Endothelial cell of umbilical vein (primary cell): ENCODE measurements at regions not wholly inside any gene's neighbourhood (a gene's known extent, or its start where the extent isn't known, plus 50 kb on each side); places are given as distances from the start of the nearest gene placed in this dataset.

Experiments
- BruUV-seq: library from RNA; stranded (reverse); fragments of 400-500 nt; replicated peaks from 2 replicates; lab custom pipeline; 2021; lab: Mats Ljungman, UMichigan
- CTCF ChIA-PET: fragments of 300-600, 350-600 bp; sonication (Branson Sonifier 250); formaldehyde crosslinking; loops from one replicate; lab custom pipeline; 2021; ENCODE audit warnings: antibody characterized with exemption, inconsistent platforms; lab: Charles Lee
- POLR2A ChIA-PET: fragments of 300-600, 350-600 bp; sonication (Branson Sonifier 250); formaldehyde crosslinking; loops from one replicate; lab custom pipeline; 2021; ENCODE audit warnings: antibody characterized with exemption, inconsistent platforms; lab: Charles Lee
- DNase-seq: peaks from one replicate; pipeline ENCODE4 v3.0.0-alpha.2; 2011; ENCODE audit warnings: low read depth, low spot score
- FAIRE-seq: peaks from 2 replicates; lab custom pipeline; 2011; peaks lifted over from hg19 to GRCh38; lab: Jason Lieb, UNC
- H2AFZ ChIP-seq: 2 replicates; pipeline ENCODE4 v1.6.0; 2012; ENCODE audit warnings: low read depth, low read length, control low read depth, inconsistent platforms
- H3K27ac ChIP-seq: 2 replicates; pipeline ENCODE4 v1.5.1; 2011; ENCODE audit warnings: low read depth, mild to moderate bottlenecking, control low read depth, low read length, moderate library complexity; ENCODE audit not compliant: insufficient read depth
- H3K27me3 ChIP-seq, 2 experiments: 2 replicates each; pipeline versions ENCODE4 v1.6.0 to v1.6.1; 2011; ENCODE audit warnings: low read length in 2 of 2, mixed read lengths in 1 of 2; ENCODE audit not compliant: control insufficient read depth in 2 of 2, insufficient read depth in 2 of 2
- H3K36me3 ChIP-seq, 2 experiments: 2 replicates in 1 of 2; 3 replicates in 1 of 2; pipeline ENCODE4 v1.5.1; 2011; ENCODE audit warnings: low read length in 2 of 2, mild to moderate bottlenecking in 1 of 2, moderate library complexity in 1 of 2; ENCODE audit not compliant: control insufficient read depth in 2 of 2, insufficient read depth in 2 of 2; ENCODE audit errors: extremely low read depth in 1 of 2
- H3K4me1 ChIP-seq: 3 replicates; pipeline ENCODE4 v1.5.1; 2011; ENCODE audit warnings: mild to moderate bottlenecking, low read length; ENCODE audit not compliant: control insufficient read depth, insufficient read depth; ENCODE audit errors: extremely low read depth
- H3K4me2 ChIP-seq: 2 replicates; pipeline ENCODE4 v1.6.1; 2011; ENCODE audit warnings: low read length, control low read depth, mixed read lengths; ENCODE audit not compliant: insufficient read depth
- H3K4me3 ChIP-seq, 3 experiments: fragments of 200-600 bp in 1 of 3; sonication (generic), shearing (Covaris generic) in 1 of 3; replicated peaks in 1 of 3; 2 replicates each; pipeline ENCODE4 v1.5.1; 2011 to 2016; ENCODE audit warnings: control low read depth in 3 of 3, low read length in 3 of 3, mild to moderate bottlenecking in 2 of 3, inconsistent platforms in 1 of 3, low read depth in 1 of 3, moderate library complexity in 1 of 3; ENCODE audit not compliant: insufficient read depth in 1 of 3
- H3K79me2 ChIP-seq: 2 replicates; pipeline ENCODE4 v1.6.0; 2012; ENCODE audit warnings: low read length, inconsistent platforms; ENCODE audit not compliant: control insufficient read depth, insufficient read depth
- H3K9ac ChIP-seq: replicated peaks from 2 replicates; pipeline ENCODE3; 2011; ENCODE audit warnings: low read length, control low read depth; ENCODE audit not compliant: insufficient read depth; ENCODE audit errors: extremely low read depth
- H3K9me1 ChIP-seq: replicated peaks from 3 replicates; pipeline ENCODE4 v1.6.0; 2011; ENCODE audit warnings: mild to moderate bottlenecking, low read length; ENCODE audit not compliant: control insufficient read depth, insufficient read depth; ENCODE audit errors: extremely low read depth
- H3K9me3 ChIP-seq: replicated peaks from 2 replicates; pipeline ENCODE4 v1.5.1; 2012; ENCODE audit warnings: low read length, inconsistent platforms; ENCODE audit not compliant: control insufficient read depth, insufficient read depth
- H4K20me1 ChIP-seq: replicated peaks from 2 replicates; pipeline ENCODE3; 2011; ENCODE audit warnings: mild to moderate bottlenecking, low read length; ENCODE audit not compliant: control insufficient read depth, insufficient read depth; ENCODE audit errors: extremely low read depth
- EZH2 ChIP-seq: IDR thresholded peaks from 2 replicates; pipeline ENCODE4 v1.6.1; 2012; ENCODE audit warnings: borderline replicate concordance, low read depth, mild to moderate bottlenecking, moderate library complexity, low read length, inconsistent platforms; ENCODE audit not compliant: severe bottlenecking
- FOS ChIP-seq: IDR thresholded peaks from 2 replicates; pipeline ENCODE4 v1.6.1; 2011; ENCODE audit warnings: mild to moderate bottlenecking, low read length, moderate library complexity, borderline replicate concordance; ENCODE audit not compliant: insufficient read depth
- GATA2 ChIP-seq: IDR thresholded peaks from 2 replicates; pipeline ENCODE4 v1.7.0; 2011; ENCODE audit warnings: low read depth, mild to moderate bottlenecking, moderate library complexity, mixed read lengths, low read length; ENCODE audit not compliant: insufficient read length, insufficient read depth
- JUN ChIP-seq: IDR thresholded peaks from 2 replicates; pipeline ENCODE4 v1.6.1; 2011; ENCODE audit warnings: borderline replicate concordance, low read depth; ENCODE audit not compliant: insufficient read length, insufficient read depth
- MYC ChIP-seq: IDR thresholded peaks from one replicate; pipeline ENCODE4 v1.6.1; 2011; ENCODE audit warnings: mild to moderate bottlenecking, low read depth, low read length
- POLR2A ChIP-seq: IDR thresholded peaks from 2 replicates; pipeline ENCODE4 v1.6.1; 2012; ENCODE audit warnings: low read depth, mild to moderate bottlenecking, control low read depth, low read length
- POLR2AphosphoS5 ChIP-seq: IDR thresholded peaks from 2 replicates; pipeline ENCODE4 v1.6.1; 2012; ENCODE audit warnings: low read depth, mild to moderate bottlenecking, control low read depth, low read length, moderate library complexity; ENCODE audit not compliant: insufficient read depth
- dilution Hi-C: fragments of 300-500 bp; cut with MboI; formaldehyde crosslinking; loops from one replicate; pipeline ENCODE4 v1.15.0; 2019; ENCODE audit warnings: low sequenced_read_pairs; ENCODE audit not compliant: extremely low pct_ligation_motif_present
- intact Hi-C: fragments of 100-400 bp; cut with micrococcal nuclease; formaldehyde crosslinking; loops from one replicate; pipeline ENCODE4 v1.10.0; 2022
- TF ChIP-seq, protein P1 (sequence below): IDR thresholded peaks from 2 replicates; pipeline ENCODE4 v1.6.1; 2011; ENCODE audit not compliant: insufficient read depth, insufficient read length
- TF ChIP-seq, protein P2 (sequence below), 2 donors: IDR thresholded peaks; 1 replicate in 1 of 2; 2 replicates in 1 of 2; pipeline ENCODE4 v1.5.1; 2011; ENCODE audit warnings: low read length in 2 of 2, mild to moderate bottlenecking in 2 of 2, moderate library complexity in 2 of 2, control low read depth in 1 of 2, inconsistent platforms in 1 of 2, low read depth in 1 of 2; ENCODE audit not compliant: insufficient read depth in 1 of 2; ENCODE audit errors: extremely low read depth in 1 of 2

DNA sequence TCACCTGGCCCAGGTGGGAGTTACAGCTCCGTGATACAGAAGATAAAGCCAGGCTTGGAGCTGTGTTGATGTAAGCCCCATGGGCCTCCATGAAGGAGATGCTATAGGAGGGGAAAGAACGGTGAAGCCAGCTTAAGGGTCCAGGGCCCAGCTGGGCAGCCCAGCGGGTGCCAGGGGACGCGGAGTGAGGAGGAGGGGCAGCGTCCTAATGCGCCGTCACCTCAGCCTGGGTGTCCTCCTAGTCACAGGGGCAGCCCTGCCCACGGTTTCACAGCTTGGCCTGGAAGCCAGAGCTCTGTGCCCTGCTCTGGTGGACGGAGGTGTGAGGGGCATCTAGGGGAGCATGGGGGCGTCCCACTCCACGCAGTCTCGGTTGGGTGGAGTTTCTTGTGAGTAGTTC is 52.7 kb upstream of the TTC34 start:
- intact Hi-C loops = no loop called here
- CTCF ChIA-PET = no interaction called here

DNA sequence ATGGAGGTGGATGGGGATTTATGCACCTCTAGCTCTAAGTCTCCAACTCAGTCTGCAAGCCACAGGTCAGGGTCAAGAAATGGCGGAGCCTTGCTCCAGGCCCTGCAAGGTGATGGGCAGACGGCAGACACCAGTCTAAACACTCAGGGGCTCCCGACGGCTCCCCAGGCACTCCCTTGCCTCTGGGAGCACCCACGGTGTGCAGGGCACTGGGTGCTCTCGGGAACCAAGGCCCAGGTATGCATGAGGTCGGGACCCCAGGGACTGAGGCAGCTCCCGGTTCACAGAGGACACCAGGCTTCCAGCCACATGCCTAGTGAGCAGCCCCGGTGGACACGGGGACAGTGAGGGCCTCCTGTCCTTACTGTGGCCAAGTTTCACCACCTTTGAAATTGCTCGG is 53.1 kb upstream of the TTC34 start:
- CTCF ChIA-PET = no interaction called here
- H3K9me1 ChIP-seq = no peaks in the 10 kb centered on the region
- no peaks in the 10 kb centered on the region for H4K20me1 ChIP-seq
- BruUV-seq = no TSS peak
- intact Hi-C loops = no loop called here
- peaks cover 12% of the 10 kb centered on the region for H3K9me3 ChIP-seq
- no peak overlapping the region for H2AFZ ChIP-seq
- no peak overlapping the region for H3K9ac ChIP-seq
- DNase-seq = no peak
- FAIRE-seq = no peak
- POLR2A ChIA-PET = no interaction called here
- no peaks in the 10 kb centered on the region for H3K79me2 ChIP-seq
- dilution Hi-C loops = no loop called here
- no peak overlapping the region for H3K27ac ChIP-seq
- no peaks in the 10 kb centered on the region for H3K4me1 ChIP-seq
- no peak overlapping the region for H3K4me2 ChIP-seq
- TF ChIP-seq, protein P1, sequence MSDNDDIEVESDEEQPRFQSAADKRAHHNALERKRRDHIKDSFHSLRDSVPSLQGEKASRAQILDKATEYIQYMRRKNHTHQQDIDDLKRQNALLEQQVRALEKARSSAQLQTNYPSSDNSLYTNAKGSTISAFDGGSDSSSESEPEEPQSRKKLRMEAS = no peak
- TF ChIP-seq POLR2AphosphoS5 (no peak), GATA2 (no peak), EZH2 (no peak), POLR2A (no peak)
- no peaks in the 10 kb centered on the region for H3K27me3 ChIP-seq
- H3K36me3 ChIP-seq = no peaks in the 10 kb centered on the region
- H3K4me3 ChIP-seq = no peak overlapping the region

More for the DNA sequence above, 52.7 kb upstream of the TTC34 start:
- no TSS peak for BruUV-seq
- Histone ChIP-seq H3K79me2 (no peaks in the 10 kb centered on the region), H3K9ac (no peak overlapping the region), H4K20me1 (no peaks in the 10 kb centered on the region), H3K4me2 (no peak overlapping the region), H3K4me1 (no peaks in the 10 kb centered on the region), H2AFZ (no peak overlapping the region), H3K9me3 (peaks cover 15% of the 10 kb centered on the region), H3K4me3 (no peak overlapping the region), H3K36me3 (no peaks in the 10 kb centered on the region), H3K9me1 (no peaks in the 10 kb centered on the region), H3K27me3 (no peaks in the 10 kb centered on the region), H3K27ac (no peak overlapping the region)
- DNase-seq (no peak), FAIRE-seq (no peak)
- POLR2A ChIA-PET = no interaction called here
- TF ChIP-seq POLR2AphosphoS5 = no peak
- TF ChIP-seq GATA2 = no peak
- TF ChIP-seq FOS = no peak
- no peak for TF ChIP-seq MYC
- no peak for TF ChIP-seq JUN
- TF ChIP-seq, protein P2, sequence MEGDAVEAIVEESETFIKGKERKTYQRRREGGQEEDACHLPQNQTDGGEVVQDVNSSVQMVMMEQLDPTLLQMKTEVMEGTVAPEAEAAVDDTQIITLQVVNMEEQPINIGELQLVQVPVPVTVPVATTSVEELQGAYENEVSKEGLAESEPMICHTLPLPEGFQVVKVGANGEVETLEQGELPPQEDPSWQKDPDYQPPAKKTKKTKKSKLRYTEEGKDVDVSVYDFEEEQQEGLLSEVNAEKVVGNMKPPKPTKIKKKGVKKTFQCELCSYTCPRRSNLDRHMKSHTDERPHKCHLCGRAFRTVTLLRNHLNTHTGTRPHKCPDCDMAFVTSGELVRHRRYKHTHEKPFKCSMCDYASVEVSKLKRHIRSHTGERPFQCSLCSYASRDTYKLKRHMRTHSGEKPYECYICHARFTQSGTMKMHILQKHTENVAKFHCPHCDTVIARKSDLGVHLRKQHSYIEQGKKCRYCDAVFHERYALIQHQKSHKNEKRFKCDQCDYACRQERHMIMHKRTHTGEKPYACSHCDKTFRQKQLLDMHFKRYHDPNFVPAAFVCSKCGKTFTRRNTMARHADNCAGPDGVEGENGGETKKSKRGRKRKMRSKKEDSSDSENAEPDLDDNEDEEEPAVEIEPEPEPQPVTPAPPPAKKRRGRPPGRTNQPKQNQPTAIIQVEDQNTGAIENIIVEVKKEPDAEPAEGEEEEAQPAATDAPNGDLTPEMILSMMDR (IDR thresholded peaks at IDR 0.05; ENCODE audit: extremely low read depth in 1 of 2, insufficient read depth in 1 of 2, low read depth in 1 of 2, low read length in 2 of 2) = no peak
- dilution Hi-C loops = no loop called here
